AG04449 (cell line): ENCODE measurements at regions not wholly inside any gene's neighbourhood (a gene's known extent, or its start where the extent isn't known, plus 50 kb on each side); places are given as distances from the start of the nearest gene placed in this dataset.

Experiments used
- CTCF ChIA-PET: fragments of 350-600 bp; formaldehyde crosslinking; extraction: SDS; loops from one replicate; lab custom pipeline; 2021; ENCODE audit warnings: antibody characterized with exemption; lab: Yijun Ruan, JAX
- POLR2A ChIA-PET: fragments of 400-600, 350-600 bp; formaldehyde crosslinking; extraction: SDS; loops from one replicate; lab custom pipeline; 2020; ENCODE audit warnings: antibody characterized with exemption, inconsistent platforms; lab: Yijun Ruan, JAX
- DNase-seq: peaks from one replicate; pipeline ENCODE4 v3.0.0-alpha.2; 2010; ENCODE audit warnings: low read depth, low spot score
- H3K4me3 ChIP-seq: 2 replicates; pipeline ENCODE4 v1.5.1; 2011; ENCODE audit warnings: low read depth, mild to moderate bottlenecking, control low read depth, low read length
- CTCF ChIP-seq: IDR thresholded peaks from one replicate; pipeline ENCODE4 v1.5.1; 2011; ENCODE audit warnings: mild to moderate bottlenecking, moderate library complexity, low read length, control low read depth, inconsistent platforms; ENCODE audit not compliant: insufficient read depth; ENCODE audit errors: missing control alignments

- H3K4me3 ChIP-seq, result no peak overlapping the region
- DNase-seq, result no peak
- POLR2A ChIA-PET, result interaction anchor here (0.7 kb wide), 1 partner anchor 42 kb away, joined by 4 read pairs; no protein-coding TSS in a partner anchor
- TF ChIP-seq CTCF, result no peak
- CTCF ChIA-PET, result interaction anchor here (1.3 to 5.5 kb wide), 2 partner anchors 16 to 125 kb away, joined by 4 to 55 read pairs; no protein-coding TSS in a partner anchor
These were observed 86.5 kb downstream of the IGLL5 start for GRCh38 chr22:22974156-22974555.

GRCh38 chr22:22974795-22975580 is 87.4 kb downstream of the IGLL5 start:
- POLR2A ChIA-PET, result no interaction called here
- no peak for DNase-seq
- CTCF ChIA-PET, result interaction anchor here (1.3 to 5.5 kb wide), 2 partner anchors 17 to 126 kb away, joined by 4 to 55 read pairs; no protein-coding TSS in a partner anchor
- TF ChIP-seq CTCF, result no peak
- H3K4me3 ChIP-seq, result no peak overlapping the region

- no peak overlapping the region for H3K4me3 ChIP-seq
- no peak for TF ChIP-seq CTCF
- ChIA-PET CTCF (interaction anchor here (5.5 kb wide), 1 partner anchor 19 kb away, joined by 55 read pairs; no protein-coding TSS in a partner anchor), POLR2A (no interaction called here)
- no peak for DNase-seq
These were observed 88.7 kb downstream of the IGLL5 start for GRCh38 chr22:22976033-22976922.

- no peak for TF ChIP-seq CTCF
- ChIA-PET POLR2A (no interaction called here), CTCF (no interaction called here)
- DNase-seq, result no peak
- H3K4me3 ChIP-seq, result no peak overlapping the region
These were observed 90.0 kb downstream of the IGLL5 start for GRCh38 chr22:22977479-22978200.

GRCh38 chr22:22978637-22979036 is 91.0 kb downstream of the IGLL5 start:
- no peak for TF ChIP-seq CTCF
- ChIA-PET CTCF (no interaction called here), POLR2A (no interaction called here)
- no peak for DNase-seq
- no peak overlapping the region for H3K4me3 ChIP-seq
